GM12878 (cell line): ENCODE measurements at regions not wholly inside any gene's neighbourhood (a gene's known extent, or its start where the extent isn't known, plus 50 kb on each side); places are given as distances from the start of the nearest gene placed in this dataset.

Experiments
- HSF1 ChIP-seq: fragments of 150-350 bp; IDR thresholded peaks from 2 replicates; pipeline ENCODE4 v1.6.1; 2014; ENCODE audit warnings: mild to moderate bottlenecking, low read depth, low read length
- IRF3 ChIP-seq: fragments of 450-650 bp; IDR thresholded peaks from 2 replicates; pipeline ENCODE4 v1.6.1; 2014; ENCODE audit warnings: mild to moderate bottlenecking
- MEF2B ChIP-seq: fragments of 450-650 bp; IDR thresholded peaks from 2 replicates; pipeline ENCODE4 v1.6.1; 2018; ENCODE audit warnings: mild to moderate bottlenecking, moderate library complexity; ENCODE audit not compliant: partially characterized antibody, poor library complexity, severe bottlenecking
- NFYA ChIP-seq: IDR thresholded peaks from 2 replicates; pipeline ENCODE4 v1.6.1; 2011; ENCODE audit warnings: low read depth, mild to moderate bottlenecking, low read length, improper control_type of control experiment, borderline replicate concordance
- SPI1 ChIP-seq: IDR thresholded peaks from 2 replicates; pipeline ENCODE4 v1.6.1; 2011; ENCODE audit warnings: low read depth, mild to moderate bottlenecking, low read length, moderate library complexity, borderline replicate concordance; ENCODE audit not compliant: insufficient read depth
- TCF12 ChIP-seq: IDR thresholded peaks from 2 replicates; pipeline ENCODE4 v1.6.1; 2011; ENCODE audit warnings: low read depth, mild to moderate bottlenecking, low read length
- ZNF24 ChIP-seq: fragments of 450-650 bp; IDR thresholded peaks from 2 replicates; pipeline ENCODE4 v1.6.1; 2017; ENCODE audit warnings: antibody characterized with exemption, mild to moderate bottlenecking
- ZNF687 ChIP-seq: fragments of 450-650 bp; IDR thresholded peaks from 2 replicates; pipeline ENCODE4 v1.6.1; 2017; ENCODE audit warnings: mild to moderate bottlenecking, moderate library complexity

GRCh38 chr10:43754569-43755260, 106.0 kb upstream of the ZNF32 start (continued):
- TF ChIP-seq HSF1 (no peak), ZNF24 (no peak), MEF2B (no peak), TCF12 (no peak), SPI1 (no peak), IRF3 (no peak), ZNF687 (no peak), NFYA (no peak)
